Fibroblast of the aortic adventitia (primary cell): ENCODE measurements at regions not wholly inside any gene's neighbourhood (a gene's known extent, or its start where the extent isn't known, plus 50 kb on each side); places are given as distances from the start of the nearest gene placed in this dataset.

ENCODE experiments used
- DNase-seq: peaks from one replicate; pipeline ENCODE4 v3.0.0-alpha.2; 2010; ENCODE audit warnings: low read depth
- H3K4me3 ChIP-seq: 2 replicates; pipeline ENCODE4 v1.5.1; 2011; ENCODE audit warnings: low read depth, mild to moderate bottlenecking, control low read depth, low read length, moderate library complexity
- CTCF ChIP-seq: IDR thresholded peaks from 2 replicates; pipeline ENCODE4 v1.5.1; 2011; ENCODE audit warnings: mild to moderate bottlenecking, low read length, control low read depth, inconsistent platforms; ENCODE audit not compliant: insufficient read depth

GRCh38 chrX:7582191-7582590 lies 260.8 kb upstream of the VCX start:
- TF ChIP-seq CTCF, result no peak
- DNase-seq, result no peak
- H3K4me3 ChIP-seq, result no peak overlapping the region

GRCh38 chrX:7580127-7580526 lies 262.8 kb upstream of the VCX start:
- DNase-seq, result no peak
- TF ChIP-seq CTCF, result no peak
- H3K4me3 ChIP-seq, result no peak overlapping the region

- no peak overlapping the region for H3K4me3 ChIP-seq
- TF ChIP-seq CTCF, result no peak
- no peak for DNase-seq
These were observed 268.6 kb upstream of the VCX start for GRCh38 chrX:7574325-7574724.

- TF ChIP-seq CTCF, result no peak
- H3K4me3 ChIP-seq, result no peak overlapping the region
- DNase-seq, result no peak
These were observed 272.4 kb upstream of the VCX start for GRCh38 chrX:7570432-7571029.

GRCh38 chrX:7568597-7568996 lies 274.4 kb upstream of the VCX start:
- no peak overlapping the region for H3K4me3 ChIP-seq
- TF ChIP-seq CTCF, result no peak
- no peak for DNase-seq

- no peak overlapping the region for H3K4me3 ChIP-seq
- no peak for TF ChIP-seq CTCF
- DNase-seq, result no peak
These were observed 274.8 kb upstream of the VCX start for GRCh38 chrX:7568130-7568529.

GRCh38 chrX:7552760-7553159 lies 290.2 kb upstream of the VCX start:
- TF ChIP-seq CTCF, result no peak
- no peak overlapping the region for H3K4me3 ChIP-seq
- no peak for DNase-seq
